ENCODE measurements at regions not wholly inside any gene's neighbourhood (a gene's known extent, or its start where the extent isn't known, plus 50 kb on each side); places are given as distances from the start of the nearest gene placed in this dataset.

GRCh38 chr13:33957497-33957905 lies 139.6 kb downstream of the RFC3 start:
- no peaks in the 10 kb centered on the region for H3K4me1 ChIP-seq (ENCODE audit: low read depth, poor library complexity, severe bottlenecking)
- no peaks in the 10 kb centered on the region for H3K36me3 ChIP-seq (ENCODE audit: insufficient read depth)
- no peak overlapping the region for H3K4me3 ChIP-seq (IDR thresholded peaks at IDR 0.05; ENCODE audit: insufficient read depth, low read depth, low read length)
- no peaks in the 10 kb centered on the region for H3K79me2 ChIP-seq (ENCODE audit: insufficient read depth, low read depth)
- no peak overlapping the region for H3K4me2 ChIP-seq
- no peak overlapping the region for H3K27ac ChIP-seq
- H3K27me3 ChIP-seq (ENCODE audit: insufficient read depth, low read depth), result no peaks in the 10 kb centered on the region
- H3K9ac ChIP-seq, result no peak overlapping the region
- H2AFZ ChIP-seq (ENCODE audit: low read depth), result no peak overlapping the region
- H4K20me1 ChIP-seq (ENCODE audit: insufficient read depth), result no peaks in the 10 kb centered on the region
- no peak for TF ChIP-seq CTCF (conservative IDR thresholded peaks at IDR 0.05; ENCODE audit: low read depth, low read length)

DNA sequence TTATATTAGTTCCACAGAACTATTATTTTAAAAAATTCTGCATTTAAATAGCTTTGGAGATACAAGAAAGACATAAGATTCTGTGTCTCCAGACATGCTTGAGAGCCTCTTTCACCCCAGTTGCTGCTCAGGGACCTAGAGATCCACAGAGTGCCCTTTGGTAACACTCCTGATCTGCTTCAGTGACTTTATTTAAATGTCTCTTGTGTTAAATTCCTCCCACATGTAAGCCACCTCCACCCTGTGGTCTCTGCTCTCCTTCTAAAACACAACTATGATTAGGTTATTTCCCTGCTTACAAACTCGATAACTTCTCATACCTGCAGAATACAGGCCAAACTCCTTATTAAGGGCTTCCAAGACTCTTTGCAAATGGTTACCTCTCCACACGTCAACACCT lies 141.0 kb downstream of the RFC3 start:
- no peak for TF ChIP-seq CTCF (conservative IDR thresholded peaks at IDR 0.05; ENCODE audit: low read depth, low read length)
- H3K4me3 ChIP-seq (IDR thresholded peaks at IDR 0.05; ENCODE audit: insufficient read depth, low read depth, low read length), result no peak overlapping the region
- H3K4me2 ChIP-seq, result no peak overlapping the region
- H3K36me3 ChIP-seq (ENCODE audit: insufficient read depth), result no peaks in the 10 kb centered on the region
- H3K9ac ChIP-seq, result no peak overlapping the region
- H2AFZ ChIP-seq (ENCODE audit: low read depth), result no peak overlapping the region
- no peaks in the 10 kb centered on the region for H3K79me2 ChIP-seq (ENCODE audit: insufficient read depth, low read depth)
- no peaks in the 10 kb centered on the region for H4K20me1 ChIP-seq (ENCODE audit: insufficient read depth)
- no peaks in the 10 kb centered on the region for H3K27me3 ChIP-seq (ENCODE audit: insufficient read depth, low read depth)
- no peak overlapping the region for H3K27ac ChIP-seq
- H3K4me1 ChIP-seq (ENCODE audit: low read depth, poor library complexity, severe bottlenecking), result no peaks in the 10 kb centered on the region

DNA sequence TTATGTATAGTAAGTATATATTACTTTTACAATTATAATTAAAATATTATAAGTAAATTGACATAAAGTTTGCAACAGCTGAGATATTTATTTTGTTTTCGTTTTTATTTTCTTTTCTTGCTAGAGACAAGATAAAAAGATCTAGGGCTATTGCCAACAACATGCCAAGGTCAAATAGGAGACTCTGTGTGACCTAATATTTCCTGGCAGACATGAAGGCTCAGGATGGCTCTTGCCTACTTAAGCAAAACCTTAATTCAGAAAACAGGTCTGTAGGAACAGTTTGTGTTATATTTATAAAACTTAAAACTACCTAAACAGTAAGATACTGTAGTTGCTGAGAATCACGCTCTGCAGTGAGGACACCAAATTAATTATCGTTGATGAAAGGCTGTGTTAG lies 145.2 kb downstream of the RFC3 start:
- Histone ChIP-seq H4K20me1 (ENCODE audit: insufficient read depth) (no peaks in the 10 kb centered on the region), H3K27ac (no peak overlapping the region), H3K4me1 (ENCODE audit: low read depth, poor library complexity, severe bottlenecking) (no peaks in the 10 kb centered on the region), H3K27me3 (ENCODE audit: insufficient read depth, low read depth) (no peaks in the 10 kb centered on the region), H3K79me2 (ENCODE audit: insufficient read depth, low read depth) (no peaks in the 10 kb centered on the region), H3K4me3 (IDR thresholded peaks at IDR 0.05; ENCODE audit: insufficient read depth, low read depth, low read length) (no peak overlapping the region), H2AFZ (ENCODE audit: low read depth) (no peak overlapping the region), H3K36me3 (ENCODE audit: insufficient read depth) (no peaks in the 10 kb centered on the region), H3K9ac (no peak overlapping the region), H3K4me2 (no peak overlapping the region)
- no peak for TF ChIP-seq CTCF (conservative IDR thresholded peaks at IDR 0.05; ENCODE audit: low read depth, low read length)

- Histone ChIP-seq H3K4me1 (ENCODE audit: low read depth, poor library complexity, severe bottlenecking) (no peaks in the 10 kb centered on the region), H3K27ac (no peak overlapping the region), H3K4me3 (IDR thresholded peaks at IDR 0.05; ENCODE audit: insufficient read depth, low read depth, low read length) (no peak overlapping the region), H3K79me2 (ENCODE audit: insufficient read depth, low read depth) (no peaks in the 10 kb centered on the region), H4K20me1 (ENCODE audit: insufficient read depth) (no peaks in the 10 kb centered on the region), H3K4me2 (no peak overlapping the region), H3K27me3 (ENCODE audit: insufficient read depth, low read depth) (no peaks in the 10 kb centered on the region), H2AFZ (ENCODE audit: low read depth) (no peak overlapping the region), H3K36me3 (ENCODE audit: insufficient read depth) (no peaks in the 10 kb centered on the region), H3K9ac (no peak overlapping the region)
- no peak for TF ChIP-seq CTCF (conservative IDR thresholded peaks at IDR 0.05; ENCODE audit: low read depth, low read length)
Measured at GRCh38 chr13:33963895-33964294, 145.9 kb downstream of the RFC3 start.

Measured in KMS-11 (cell line).